HepG2 (cell line): ENCODE measurements at regions not wholly inside any gene's neighbourhood (a gene's known extent, or its start where the extent isn't known, plus 50 kb on each side); places are given as distances from the start of the nearest gene placed in this dataset.

Experiments
- ATAC-seq: fragments of 200-7000 bp; cut with Tn5 transposase; 3 replicates; pipeline ENCODE4 v1.9.1; 2020; ENCODE audit warnings: mild to moderate bottlenecking, moderate library complexity
- BruUV-seq: library from RNA; stranded (reverse); fragments of 400-500 nt; replicated peaks from 2 replicates; lab custom pipeline; 2021; lab: Mats Ljungman, UMichigan
- CTCF ChIA-PET: fragments of 300-600 bp; formaldehyde crosslinking; extraction: SDS; loops from one replicate; lab custom pipeline; 2021; ENCODE audit warnings: low total read pairs, inconsistent platforms, low intra/inter-chr PET ratio; lab: Yijun Ruan, JAX
- POLR2A ChIA-PET: fragments of 350-600 bp; sonication (Branson Sonifier 250); formaldehyde crosslinking; loops from one replicate; lab custom pipeline; 2020; ENCODE audit warnings: antibody characterized with exemption, inconsistent platforms; lab: Yijun Ruan, JAX
- DNase-seq: peaks from one replicate; pipeline ENCODE4 v3.0.0-alpha.2; 2015; ENCODE audit warnings: low spot score
- FAIRE-seq: peaks from 3 replicates; lab custom pipeline; 2011; peaks lifted over from hg19 to GRCh38; lab: Jason Lieb, UNC
- H2AFZ ChIP-seq: one replicate; pipeline ENCODE4 v1.6.1; 2011; ENCODE audit warnings: low read length, inconsistent platforms
- H3K27ac ChIP-seq: fragments of 300-600 bp; 3 replicates; pipeline ENCODE4 v1.8.0; 2011; ENCODE audit warnings: mixed run types, mild to moderate bottlenecking, mixed read lengths, low read length, inconsistent platforms; ENCODE audit not compliant: insufficient read depth; ENCODE audit errors: extremely low read length
- H3K27me3 ChIP-seq, 2 experiments: fragments of 200-600 bp in 1 of 2; 2 replicates in 1 of 2; 3 replicates in 1 of 2; pipeline versions ENCODE4 v1.6.0 to v1.8.0; 2011; ENCODE audit warnings: low read length in 2 of 2, mild to moderate bottlenecking in 2 of 2, moderate library complexity in 2 of 2, inconsistent platforms in 1 of 2; ENCODE audit not compliant: insufficient read depth in 2 of 2, control insufficient read depth in 1 of 2
- H3K36me3 ChIP-seq, 2 experiments: fragments of 200-600 bp in 1 of 2; replicated peaks in 1 of 2; 2 replicates in 1 of 2; 3 replicates in 1 of 2; pipeline versions ENCODE4 v1.5.1 to v1.8.0; 2011; ENCODE audit warnings: low read length in 2 of 2, inconsistent platforms in 1 of 2; ENCODE audit not compliant: insufficient read depth in 2 of 2, control insufficient read depth in 1 of 2
- H3K4me1 ChIP-seq: 2 replicates; pipeline ENCODE4 v1.5.1; 2012; ENCODE audit warnings: low read length, inconsistent platforms; ENCODE audit not compliant: insufficient read depth
- H3K4me2 ChIP-seq: 2 replicates; pipeline ENCODE4 v1.6.0; 2011; ENCODE audit warnings: low read depth, low read length, inconsistent platforms
- H3K4me3 ChIP-seq, 3 experiments: fragments of 200-600 bp in 1 of 3; sonication (generic), shearing (Covaris generic) in 1 of 3; replicated peaks in 1 of 3; 2 replicates each; pipeline ENCODE4 v1.5.1; 2011 to 2016; ENCODE audit warnings: low read length in 3 of 3, inconsistent platforms in 2 of 3, low read depth in 2 of 3, mild to moderate bottlenecking in 2 of 3, control low read depth in 1 of 3, mixed read lengths in 1 of 3; ENCODE audit not compliant: insufficient read depth in 1 of 3
- H3K79me2 ChIP-seq: one replicate; pipeline ENCODE4 v1.6.1; 2011; ENCODE audit warnings: low read length, inconsistent platforms; ENCODE audit not compliant: insufficient read depth
- H3K9ac ChIP-seq: 2 replicates; pipeline ENCODE4 v1.6.0; 2011; ENCODE audit warnings: mild to moderate bottlenecking, low read depth, low read length, inconsistent platforms; ENCODE audit not compliant: insufficient read depth
- H3K9me3 ChIP-seq: 2 replicates; pipeline ENCODE4 v1.5.1; 2012; ENCODE audit warnings: mild to moderate bottlenecking, low read length
- H4K20me1 ChIP-seq: 2 replicates; pipeline ENCODE4 v1.6.0; 2011; ENCODE audit warnings: inconsistent platforms, mild to moderate bottlenecking, low read length, moderate library complexity; ENCODE audit not compliant: insufficient read depth
- GATAD2A ChIP-seq: IDR thresholded peaks from 2 replicates; pipeline ENCODE4 v1.6.1; 2016
- GZF1 ChIP-seq: sonication (generic); formaldehyde crosslinking; IDR thresholded peaks from 2 replicates; pipeline ENCODE4 v1.5.1; 2020; ENCODE audit warnings: mild to moderate bottlenecking, missing genetic modification reagents
- JUN ChIP-seq: sonication (generic); formaldehyde crosslinking; IDR thresholded peaks from 2 replicates; pipeline ENCODE4 v1.4.0; 2020; ENCODE audit warnings: mild to moderate bottlenecking, missing genetic modification reagents
- MAFK ChIP-seq, 2 experiments: IDR thresholded peaks in 1 of 2; conservative IDR thresholded peaks in 1 of 2; 2 replicates each; pipeline ENCODE4 v1.6.1; 2011; ENCODE audit warnings: improper control_type of control experiment in 2 of 2, low read length in 2 of 2
- RAD51 ChIP-seq: fragments of 450-650 bp; IDR thresholded peaks from 2 replicates; pipeline ENCODE4 v1.6.1; 2016; ENCODE audit warnings: borderline replicate concordance
- SKI ChIP-seq: fragments of 450-650 bp; IDR thresholded peaks from one replicate; pipeline ENCODE4 v1.6.1; 2018; ENCODE audit warnings: mild to moderate bottlenecking; ENCODE audit not compliant: partially characterized antibody
- TEAD3 ChIP-seq: optimal IDR thresholded peaks from 2 replicates; pipeline ENCODE3; 2016; ENCODE audit warnings: borderline replicate concordance
- XRCC5 ChIP-seq: fragments of 200-400 bp; formaldehyde crosslinking; optimal IDR thresholded peaks from 2 replicates; pipeline ENCODE3; 2017; ENCODE audit warnings: mild to moderate bottlenecking, low read length
- ZBTB38 ChIP-seq: sonication (generic); formaldehyde crosslinking; IDR thresholded peaks from 2 replicates; pipeline ENCODE4 v1.5.1; 2020; ENCODE audit warnings: mild to moderate bottlenecking, missing genetic modification reagents
- ZNF263 ChIP-seq: sonication (generic); formaldehyde crosslinking; IDR thresholded peaks from 2 replicates; pipeline ENCODE4 v1.4.0; 2020; ENCODE audit warnings: missing genetic modification reagents
- ZNF713 ChIP-seq: sonication (generic); formaldehyde crosslinking; IDR thresholded peaks from 2 replicates; pipeline ENCODE4 v1.4.0; 2020; ENCODE audit warnings: mild to moderate bottlenecking, missing genetic modification reagents
- ZNF839 ChIP-seq: sonication (generic); formaldehyde crosslinking; IDR thresholded peaks from 2 replicates; pipeline ENCODE4 v1.4.0; 2020; ENCODE audit warnings: missing genetic modification reagents, mild to moderate bottlenecking, borderline replicate concordance
- WGBS: methylation state at CpG from one replicate; pipeline ENCODE4 v1.1.6; 2017; ENCODE audit warnings: low lambda C conversion rate; 5-methylcytosine and 5-hydroxymethylcytosine counted together
- in situ Hi-C: cut with HindIII; loops from 2 replicates; pipeline ENCODE4 v1.10.0; 2017; ENCODE audit warnings: low pct_unique_long_range_greater_than_20kb; ENCODE audit not compliant: extremely low pct_ligation_motif_present
- intact Hi-C: fragments of 100-400 bp; cut with micrococcal nuclease; formaldehyde crosslinking; loops from one replicate; pipeline ENCODE4 v1.10.0; 2022; ENCODE audit not compliant: unreplicated experiment
- TF ChIP-seq, protein P1 (sequence below): IDR thresholded peaks from 2 replicates; pipeline ENCODE4 v1.6.1; 2016; ENCODE audit warnings: mild to moderate bottlenecking, missing biosample characterization, missing genetic modification reagents

DNA sequence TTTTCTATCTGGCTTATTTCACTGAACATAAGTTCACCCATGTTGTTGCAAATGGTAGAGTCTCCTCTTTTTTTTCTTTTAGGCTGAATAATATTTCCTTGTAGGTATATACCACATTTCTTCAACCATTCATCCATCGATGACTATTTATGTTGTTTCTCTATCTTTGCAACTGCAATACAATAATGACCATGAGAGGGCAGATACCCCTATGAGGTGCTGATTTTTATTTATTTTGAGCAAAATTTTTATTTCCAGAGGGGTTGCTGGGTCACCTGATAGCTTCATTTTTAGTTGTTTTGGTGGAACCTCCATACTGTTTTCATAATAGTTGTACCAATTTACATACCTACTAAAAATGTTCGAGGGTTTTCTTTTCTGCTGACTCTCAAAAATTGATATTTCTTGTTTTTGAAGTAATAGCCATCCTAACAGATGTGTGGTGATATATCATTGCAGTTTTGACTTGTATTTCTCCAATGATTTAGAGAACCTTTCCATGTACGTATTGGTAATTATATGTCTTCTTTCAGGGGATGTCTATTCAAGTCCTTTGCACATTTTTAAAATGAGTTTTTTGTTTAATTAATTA, 1697.0 kb downstream of the PCDH7 start:
- Histone ChIP-seq H3K27ac (no peak overlapping the region), H3K27me3 (no peaks in the 10 kb centered on the region), H3K4me3 (no peak overlapping the region), H3K79me2 (no peaks in the 10 kb centered on the region), H3K9me3 (peaks cover 5% of the 10 kb centered on the region), H2AFZ (no peak overlapping the region), H3K9ac (no peak overlapping the region), H4K20me1 (no peaks in the 10 kb centered on the region), H3K36me3 (no peaks in the 10 kb centered on the region), H3K4me1 (no peaks in the 10 kb centered on the region), H3K4me2 (no peak overlapping the region)
- FAIRE-seq (no peak), DNase-seq (no peak), ATAC-seq (no peak)
- in situ Hi-C loops = no loop called here
- CTCF ChIA-PET = no interaction called here
- BruUV-seq = no TSS peak
- POLR2A ChIA-PET = no interaction called here
- 17% methylated on average over 3 of the region's 3 CpGs for WGBS
- no peak for TF ChIP-seq JUN
- TF ChIP-seq MAFK (conservative IDR thresholded peaks at IDR 0.05 in 1 of 2, IDR thresholded peaks at IDR 0.05 in 1 of 2; ENCODE audit: low read length in 2 of 2) = peak in 1 of 2 experiments; percentile 58; a peak in 2 of 4 replicates
- intact Hi-C loops = no loop called here

DNA sequence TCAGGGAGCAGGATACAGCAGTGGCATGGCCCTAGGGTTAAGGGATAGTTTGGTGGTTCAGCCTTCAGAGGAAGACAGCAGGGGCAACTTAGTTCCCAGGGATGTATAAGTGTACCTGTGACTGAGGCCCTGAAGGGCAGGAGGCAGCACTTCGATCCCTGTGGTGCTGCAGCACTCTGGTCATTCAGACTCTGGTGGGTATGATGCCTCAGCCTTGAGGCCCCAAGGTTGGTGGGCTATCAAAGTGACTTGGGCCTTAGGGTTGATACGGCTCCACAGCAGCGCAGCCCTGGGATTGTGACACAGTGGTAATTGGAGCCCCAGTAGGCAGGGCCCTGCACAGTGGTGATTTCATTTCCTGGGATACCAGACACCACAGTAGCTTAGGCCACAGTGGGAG, 1703.1 kb downstream of the PCDH7 start:
- H3K4me3 ChIP-seq = no peak overlapping the region
- H3K9me3 ChIP-seq = peaks cover 28% of the 10 kb centered on the region
- H3K27ac ChIP-seq = no peak overlapping the region
- intact Hi-C loops = no loop called here
- TF ChIP-seq RAD51 (no peak), SKI (no peak), ZNF839 (no peak), ZNF263 (no peak), ZBTB38 (no peak), GZF1 (CRISPR knock-in tag) (no peak), ZNF713 (CRISPR knock-in tag) (no peak), TEAD3 (CRISPR knock-in tag) (no peak), XRCC5 (no peak), GATAD2A (CRISPR knock-in tag) (no peak)
- TF ChIP-seq, protein P1, sequence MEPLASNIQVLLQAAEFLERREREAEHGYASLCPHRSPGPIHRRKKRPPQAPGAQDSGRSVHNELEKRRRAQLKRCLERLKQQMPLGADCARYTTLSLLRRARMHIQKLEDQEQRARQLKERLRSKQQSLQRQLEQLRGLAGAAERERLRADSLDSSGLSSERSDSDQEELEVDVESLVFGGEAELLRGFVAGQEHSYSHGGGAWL = no peak
- DNase-seq = no peak
- H3K36me3 ChIP-seq = no peaks in the 10 kb centered on the region
- WGBS = no CpG with 5 or more reads among the region's 3 CpGs
- no peaks in the 10 kb centered on the region for H3K27me3 ChIP-seq
- H3K9ac ChIP-seq = no peak overlapping the region
- ChIA-PET CTCF (no interaction called here), POLR2A (no interaction called here)
- no peaks in the 10 kb centered on the region for H3K79me2 ChIP-seq
- in situ Hi-C loops = no loop called here
- H2AFZ ChIP-seq = no peak overlapping the region
- no TSS peak for BruUV-seq
- ATAC-seq = no peak
- no peaks in the 10 kb centered on the region for H4K20me1 ChIP-seq
- H3K4me1 ChIP-seq = no peaks in the 10 kb centered on the region
- no peak overlapping the region for H3K4me2 ChIP-seq
- no peak for FAIRE-seq
